Type B pancreatic cell (in vitro differentiated cells): ENCODE measurements at regions not wholly inside any gene's neighbourhood (a gene's known extent, or its start where the extent isn't known, plus 50 kb on each side); places are given as distances from the start of the nearest gene placed in this dataset.
"Not testable (repeated sequence)": the region's sequence is repeated elsewhere in the genome, so short reads cannot be mapped to it uniquely, and the experiment has no call there.

ENCODE experiments used
- DNase-seq: peaks from one replicate; pipeline ENCODE4 v3.0.0; 2021; ENCODE audit warnings: mixed read lengths; ENCODE audit not compliant: unreplicated experiment; ENCODE audit errors: extremely low spot score
- H3K27ac Mint-ChIP-seq: 2 replicates; pipeline ENCODE4 v1.8.0; 2021; ENCODE audit warnings: mild to moderate bottlenecking, mixed read lengths
- H3K27me3 Mint-ChIP-seq: 2 replicates; pipeline ENCODE4 v1.8.0; 2021; ENCODE audit warnings: mixed read lengths
- H3K36me3 Mint-ChIP-seq: 2 replicates; pipeline ENCODE4 v1.8.0; 2021; ENCODE audit warnings: mixed read lengths
- H3K4me1 Mint-ChIP-seq: one replicate; pipeline ENCODE4 v1.8.0; 2021; ENCODE audit warnings: mixed read lengths; ENCODE audit not compliant: unreplicated experiment
- H3K4me3 Mint-ChIP-seq: 2 replicates; pipeline ENCODE4 v1.8.0; 2021; ENCODE audit warnings: mild to moderate bottlenecking, mixed read lengths
- H3K9me3 Mint-ChIP-seq: 2 replicates; pipeline ENCODE4 v1.8.0; 2021; ENCODE audit warnings: mixed read lengths
- CTCF ChIP-seq: fragments of 200-600 bp; sonication (generic); conservative IDR thresholded peaks from 2 replicates; pipeline ENCODE4 v1.5.0; 2021; ENCODE audit warnings: antibody characterized with exemption, mild to moderate bottlenecking

- DNase-seq = no peak
- TF ChIP-seq CTCF = no peak
These were observed 160.2 kb upstream of the IL12B start for GRCh38 chr5:159490507-159490906.

GRCh38 chr5:159493696-159494095, 163.4 kb upstream of the IL12B start:
- no peak overlapping the region for H3K27ac Mint-ChIP-seq

More at GRCh38 chr5:159490507-159490906, 160.2 kb upstream of the IL12B start:
- Mint-ChIP-seq H3K27me3 (no peaks in the 10 kb centered on the region), H3K36me3 (no peaks in the 10 kb centered on the region), H3K4me3 (no peak overlapping the region), H3K27ac (no peak overlapping the region), H3K9me3 (no peaks in the 10 kb centered on the region), H3K4me1 (no peaks in the 10 kb centered on the region)

GRCh38 chr5:159496773-159497172, 166.5 kb upstream of the IL12B start:
- TF ChIP-seq CTCF = no peak
- Mint-ChIP-seq H3K27ac (no peak overlapping the region), H3K36me3 (no peaks in the 10 kb centered on the region), H3K4me3 (no peak overlapping the region), H3K27me3 (no peaks in the 10 kb centered on the region), H3K9me3 (no peaks in the 10 kb centered on the region), H3K4me1 (no peaks in the 10 kb centered on the region)
- DNase-seq = no peak

More at GRCh38 chr5:159493696-159494095, 163.4 kb upstream of the IL12B start:
- no peaks in the 10 kb centered on the region for H3K4me1 Mint-ChIP-seq
- H3K27me3 Mint-ChIP-seq = no peaks in the 10 kb centered on the region
- no peaks in the 10 kb centered on the region for H3K36me3 Mint-ChIP-seq
- H3K9me3 Mint-ChIP-seq = no peaks in the 10 kb centered on the region
- no peak for DNase-seq
- H3K4me3 Mint-ChIP-seq = no peak overlapping the region
- no peak for TF ChIP-seq CTCF

- Mint-ChIP-seq H3K4me1 (no peaks in the 10 kb centered on the region), H3K27ac (no peak overlapping the region)
These were observed 166.9 kb upstream of the IL12B start for GRCh38 chr5:159497221-159497620.

GRCh38 chr5:159498630-159499029, 168.3 kb upstream of the IL12B start:
- no peak overlapping the region for H3K27ac Mint-ChIP-seq
- no peak overlapping the region for H3K4me3 Mint-ChIP-seq
- no peaks in the 10 kb centered on the region for H3K4me1 Mint-ChIP-seq
- TF ChIP-seq CTCF = no peak
- DNase-seq = no peak
- H3K9me3 Mint-ChIP-seq = no peaks in the 10 kb centered on the region
- no peaks in the 10 kb centered on the region for H3K27me3 Mint-ChIP-seq
- H3K36me3 Mint-ChIP-seq = no peaks in the 10 kb centered on the region

More at GRCh38 chr5:159497221-159497620, 166.9 kb upstream of the IL12B start:
- Mint-ChIP-seq H3K4me3 (no peak overlapping the region), H3K36me3 (no peaks in the 10 kb centered on the region), H3K9me3 (no peaks in the 10 kb centered on the region), H3K27me3 (no peaks in the 10 kb centered on the region)
- TF ChIP-seq CTCF = no peak
- DNase-seq = no peak

GRCh38 chr5:159502116-159502515, 171.8 kb upstream of the IL12B start:
- H3K4me1 Mint-ChIP-seq = peaks cover 13% of the 10 kb centered on the region
- not testable (repeated sequence) for H3K4me3 Mint-ChIP-seq, H3K27ac Mint-ChIP-seq, DNase-seq, H3K36me3 Mint-ChIP-seq, H3K9me3 Mint-ChIP-seq, H3K27me3 Mint-ChIP-seq
